Fibroblast of lung (primary cell): ENCODE measurements at regions not wholly inside any gene's neighbourhood (a gene's known extent, or its start where the extent isn't known, plus 50 kb on each side); places are given as distances from the start of the nearest gene placed in this dataset.

Source experiments
- DNase-seq, 2 donors: peaks; one replicate each; pipeline versions ENCODE4 v3.0.0 to v3.0.0-alpha.2; 2010; ENCODE audit warnings: low read depth in 2 of 2
- H2AFZ ChIP-seq: 2 replicates; pipeline ENCODE4 v1.5.1; 2012; ENCODE audit warnings: low read length, control low read depth, inconsistent platforms
- H3K27ac ChIP-seq: 2 replicates; pipeline ENCODE4 v1.5.1; 2011; ENCODE audit warnings: low read length, control low read depth; ENCODE audit not compliant: insufficient read depth
- H3K27me3 ChIP-seq: 2 replicates; pipeline ENCODE4 v1.5.1; 2011; ENCODE audit warnings: mild to moderate bottlenecking, low read length; ENCODE audit not compliant: control insufficient read depth, insufficient read depth
- H3K36me3 ChIP-seq: 2 replicates; pipeline ENCODE4 v1.5.1; 2011; ENCODE audit warnings: low read length; ENCODE audit not compliant: control insufficient read depth, insufficient read depth
- H3K4me1 ChIP-seq: 2 replicates; pipeline ENCODE4 v1.5.1; 2011; ENCODE audit warnings: low read length; ENCODE audit not compliant: control insufficient read depth, insufficient read depth; ENCODE audit errors: extremely low read depth
- H3K4me2 ChIP-seq: 2 replicates; pipeline ENCODE4 v1.5.1; 2011; ENCODE audit warnings: low read length, control low read depth; ENCODE audit not compliant: insufficient read depth; ENCODE audit errors: extremely low read depth
- H3K4me3 ChIP-seq, 4 experiments: fragments of 200-600 bp in 1 of 4; sonication (generic) in 1 of 4; replicated peaks in 1 of 4; 2 replicates each; pipeline ENCODE4 v1.5.1; 2011 to 2016; ENCODE audit warnings: low read length in 4 of 4, low read depth in 3 of 4, mild to moderate bottlenecking in 3 of 4, control low read depth in 2 of 4, inconsistent platforms in 1 of 4, mixed read lengths in 1 of 4; ENCODE audit not compliant: insufficient read depth in 1 of 4; ENCODE audit errors: control extremely low read depth in 1 of 4
- H3K79me2 ChIP-seq: 2 replicates; pipeline ENCODE4 v1.5.1; 2012; ENCODE audit warnings: mild to moderate bottlenecking, low read length, inconsistent platforms; ENCODE audit not compliant: control insufficient read depth, insufficient read depth
- H3K9ac ChIP-seq: 2 replicates; pipeline ENCODE4 v1.5.1; 2011; ENCODE audit warnings: mild to moderate bottlenecking, low read length, control low read depth; ENCODE audit not compliant: insufficient read depth
- H3K9me3 ChIP-seq: 2 replicates; pipeline ENCODE4 v1.5.1; 2012; ENCODE audit warnings: low read depth, low read length; ENCODE audit not compliant: control insufficient read depth, insufficient read depth
- H4K20me1 ChIP-seq: 2 replicates; pipeline ENCODE4 v1.5.1; 2011; ENCODE audit warnings: low read length; ENCODE audit not compliant: control insufficient read depth, insufficient read depth; ENCODE audit errors: extremely low read depth
- CTCF ChIP-seq, 2 donors: IDR thresholded peaks in 1 of 2; conservative IDR thresholded peaks in 1 of 2; 1 replicate in 1 of 2; 2 replicates in 1 of 2; pipeline ENCODE4 v1.5.1; 2011 to 2012; ENCODE audit warnings: low read length in 2 of 2, control low read depth in 1 of 2, inconsistent platforms in 1 of 2, low read depth in 1 of 2, mild to moderate bottlenecking in 1 of 2
- EZH2 ChIP-seq: IDR thresholded peaks from 2 replicates; pipeline ENCODE4 v1.5.1; 2012; ENCODE audit warnings: low read length, control low read depth, mild to moderate bottlenecking; ENCODE audit errors: missing control alignments

GRCh38 chr2:70036290-70036689, 51.0 kb upstream of the PCBP1 start:
- no peak overlapping the region for H3K27ac ChIP-seq
- H4K20me1 ChIP-seq, result no peaks in the 10 kb centered on the region
- H3K4me2 ChIP-seq, result no peak overlapping the region
- H2AFZ ChIP-seq, result no peak overlapping the region
- H3K9ac ChIP-seq, result no peak overlapping the region
- no peaks in the 10 kb centered on the region for H3K9me3 ChIP-seq
- no peak overlapping the region for H3K4me3 ChIP-seq
- TF ChIP-seq EZH2, result no peak
- no peak for TF ChIP-seq CTCF (conservative IDR thresholded peaks at IDR 0.05 in 1 of 2, IDR thresholded peaks at IDR 0.05 in 1 of 2; ENCODE audit: low read depth in 1 of 2, low read length in 2 of 2)
- peaks cover 7% of the 10 kb centered on the region for H3K4me1 ChIP-seq
- H3K79me2 ChIP-seq, result no peaks in the 10 kb centered on the region
- no peaks in the 10 kb centered on the region for H3K36me3 ChIP-seq
- no peaks in the 10 kb centered on the region for H3K27me3 ChIP-seq
- no peak for DNase-seq

GRCh38 chr2:70035344-70035844, 51.9 kb upstream of the PCBP1 start:
- no peaks in the 10 kb centered on the region for H3K27me3 ChIP-seq
- no peak overlapping the region for H2AFZ ChIP-seq
- TF ChIP-seq CTCF (conservative IDR thresholded peaks at IDR 0.05 in 1 of 2, IDR thresholded peaks at IDR 0.05 in 1 of 2; ENCODE audit: low read depth in 1 of 2, low read length in 2 of 2) (no peak), EZH2 (no peak)
- H3K79me2 ChIP-seq, result no peaks in the 10 kb centered on the region
- H3K4me2 ChIP-seq, result peak overlapping the region; percentile 33
- H3K9ac ChIP-seq, result no peak overlapping the region
- no peaks in the 10 kb centered on the region for H3K9me3 ChIP-seq
- DNase-seq, result peak; percentile 38 to 68
- no peaks in the 10 kb centered on the region for H4K20me1 ChIP-seq
- no peak overlapping the region for H3K27ac ChIP-seq
- H3K4me3 ChIP-seq, result no peak overlapping the region
- H3K36me3 ChIP-seq, result no peaks in the 10 kb centered on the region
- H3K4me1 ChIP-seq, result peaks cover 9% of the 10 kb centered on the region

- DNase-seq, result no peak
- H3K27me3 ChIP-seq, result no peaks in the 10 kb centered on the region
- no peaks in the 10 kb centered on the region for H4K20me1 ChIP-seq
- no peak overlapping the region for H3K4me3 ChIP-seq
- H3K9ac ChIP-seq, result no peak overlapping the region
- TF ChIP-seq CTCF (conservative IDR thresholded peaks at IDR 0.05 in 1 of 2, IDR thresholded peaks at IDR 0.05 in 1 of 2; ENCODE audit: low read depth in 1 of 2, low read length in 2 of 2), result no peak
- no peak for TF ChIP-seq EZH2
- no peak overlapping the region for H3K27ac ChIP-seq
- peaks cover 17% of the 10 kb centered on the region for H3K4me1 ChIP-seq
- H2AFZ ChIP-seq, result no peak overlapping the region
- no peaks in the 10 kb centered on the region for H3K79me2 ChIP-seq
- no peak overlapping the region for H3K4me2 ChIP-seq
- H3K36me3 ChIP-seq, result no peaks in the 10 kb centered on the region
- H3K9me3 ChIP-seq, result no peaks in the 10 kb centered on the region
Observed at GRCh38 chr2:70030724-70031420, 56.4 kb upstream of the PCBP1 start.
